Anterior cingulate cortex (tissue), 58 donors: ENCODE measurements at regions not wholly inside any gene's neighbourhood (a gene's known extent, or its start where the extent isn't known, plus 50 kb on each side); places are given as distances from the start of the nearest gene placed in this dataset.
"Not testable (repeated sequence)": the region's sequence is repeated elsewhere in the genome, so short reads cannot be mapped to it uniquely, and the experiment has no call there.

Source experiments
- DNase-seq, 58 donors: peaks; one replicate each; lab custom pipeline; 2025; lab: John Stamatoyannopoulos, UW

- DNase-seq: no peak
Observed at GRCh38 chr4:116202524-116202923, 882.9 kb downstream of the TRAM1L1 start.

- DNase-seq: no peak
Observed at GRCh38 chr4:116197317-116197809, 888.0 kb downstream of the TRAM1L1 start.

DNA sequence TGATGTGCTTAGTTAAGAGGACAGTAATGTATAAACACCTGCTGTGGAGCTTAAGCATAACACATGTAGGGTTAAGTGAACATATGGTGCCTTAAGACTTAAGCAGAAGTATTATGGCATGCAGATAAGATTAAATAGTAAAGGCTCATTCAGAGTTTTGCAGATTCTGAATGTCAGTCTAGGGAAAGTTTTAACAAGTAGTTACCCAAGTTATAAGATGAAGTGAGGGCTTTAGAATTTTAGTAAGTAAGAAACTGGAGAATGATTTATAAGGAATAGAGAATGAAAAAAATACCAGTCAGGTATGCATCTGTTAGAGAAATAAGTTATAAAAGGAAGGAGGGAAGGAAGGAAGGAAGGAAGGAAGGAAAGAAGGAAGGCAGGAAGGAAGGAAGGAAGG is 902.1 kb downstream of the TRAM1L1 start:
- no peak for DNase-seq

GRCh38 chr4:116180157-116180601 is 905.2 kb downstream of the TRAM1L1 start:
- DNase-seq: peak in 3 of 58 donors; percentile 0 to 16 (median 9)

GRCh38 chr4:116151371-116151770 is 934.0 kb downstream of the TRAM1L1 start:
- not testable (repeated sequence) for DNase-seq

- no peak for DNase-seq
Observed at GRCh38 chr4:116150152-116150551, 935.2 kb downstream of the TRAM1L1 start.

DNA sequence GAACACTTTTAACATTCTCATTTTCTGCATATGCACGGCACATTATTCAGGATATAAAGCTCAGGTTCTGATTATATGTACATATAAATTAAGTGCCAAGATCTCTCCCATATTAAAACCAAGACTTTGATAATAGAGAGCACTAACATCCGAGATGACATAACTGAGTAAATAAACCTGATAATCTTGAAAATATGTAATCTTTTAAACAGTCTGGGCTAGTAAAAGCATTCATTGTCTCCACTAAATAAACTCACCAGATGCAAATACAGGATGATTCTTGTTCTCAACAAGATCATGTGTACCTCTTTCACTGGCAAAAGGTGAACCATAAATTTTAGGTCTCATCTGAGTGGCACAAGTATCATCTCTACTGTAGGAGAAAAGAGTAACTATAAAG is 942.2 kb downstream of the TRAM1L1 start:
- no peak for DNase-seq

DNA sequence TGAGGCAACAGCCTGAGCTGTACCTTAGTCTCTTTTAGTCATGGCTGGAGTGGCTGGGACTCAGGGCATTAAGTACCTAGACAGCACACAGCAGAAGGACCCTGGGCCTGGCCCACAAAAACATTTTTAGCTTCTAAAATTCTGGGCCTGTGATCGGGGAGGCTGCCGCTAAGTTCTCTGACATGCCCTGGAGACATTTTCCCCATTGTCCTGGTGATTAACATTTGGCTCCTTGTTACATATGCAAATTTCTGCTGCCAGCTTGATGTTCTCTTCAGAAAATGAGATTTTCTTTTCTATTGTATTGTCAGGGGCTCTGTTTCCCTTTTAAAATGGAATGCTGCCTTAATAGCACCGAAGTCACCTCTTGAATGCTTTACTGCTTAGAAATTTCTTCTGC is 952.4 kb downstream of the TRAM1L1 start:
- no peak for DNase-seq

DNA sequence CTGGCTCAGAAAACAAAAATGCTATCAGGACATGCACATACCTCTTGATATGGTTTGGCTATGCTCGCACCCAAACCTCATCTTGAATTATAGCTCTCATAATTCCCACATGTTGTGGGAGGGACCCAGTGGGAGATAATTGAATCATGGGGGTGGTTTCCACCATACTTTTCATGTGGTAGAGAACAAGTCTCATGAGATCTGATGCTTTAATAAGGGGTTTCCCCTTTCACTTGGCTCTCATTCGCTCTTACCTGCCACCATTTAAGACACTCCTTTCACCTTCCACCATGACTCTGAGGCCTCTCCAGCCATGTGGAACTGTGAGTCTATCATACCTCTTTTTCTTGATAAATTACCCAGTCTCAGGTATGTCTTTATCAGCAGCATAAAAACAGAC is 958.6 kb downstream of the TRAM1L1 start:
- no peak for DNase-seq

- peak in 7 of 58 donors; percentile 0 to 15 (median 5) for DNase-seq
Observed at GRCh38 chr4:116122124-116122523, 963.3 kb downstream of the TRAM1L1 start.

- DNase-seq: no peak
Observed at GRCh38 chr4:116118221-116118620, 967.2 kb downstream of the TRAM1L1 start.

GRCh38 chr4:116112861-116113260 is 972.5 kb downstream of the TRAM1L1 start:
- DNase-seq: not testable (repeated sequence)

GRCh38 chr4:116110713-116111112 is 974.7 kb downstream of the TRAM1L1 start:
- no peak for DNase-seq

DNA sequence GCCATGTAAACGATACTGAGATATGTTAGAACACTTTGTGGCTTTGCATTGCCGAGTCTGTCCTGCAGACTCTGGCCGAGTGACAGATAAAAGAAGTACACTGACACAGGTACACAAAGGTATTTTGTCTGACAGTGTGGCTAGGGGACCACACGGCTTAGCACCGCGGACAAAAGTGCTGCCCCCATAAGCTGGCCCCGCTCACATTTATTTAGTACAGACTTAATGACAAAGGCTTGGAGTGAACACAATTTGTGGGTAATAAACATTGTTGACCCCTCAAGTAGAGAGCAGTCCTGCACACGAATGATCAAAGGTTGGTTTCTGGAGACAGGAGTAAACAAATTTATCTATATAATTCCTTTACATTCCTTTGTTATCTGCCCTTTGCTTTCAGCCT is 976.8 kb downstream of the TRAM1L1 start:
- no peak for DNase-seq

- no peak for DNase-seq
Observed at GRCh38 chr4:116101321-116101720, 984.1 kb downstream of the TRAM1L1 start.

GRCh38 chr4:116099596-116099995 is 985.8 kb downstream of the TRAM1L1 start:
- DNase-seq: no peak

GRCh38 chr4:116097353-116097752 is 983.9 kb upstream of the NDST4 start:
- not testable (repeated sequence) for DNase-seq

GRCh38 chr4:116092961-116093360 is 979.5 kb upstream of the NDST4 start:
- DNase-seq: no peak

GRCh38 chr4:116088771-116089170 is 975.4 kb upstream of the NDST4 start:
- no peak for DNase-seq

GRCh38 chr4:116082808-116083366 is 969.5 kb upstream of the NDST4 start:
- no peak for DNase-seq

DNA sequence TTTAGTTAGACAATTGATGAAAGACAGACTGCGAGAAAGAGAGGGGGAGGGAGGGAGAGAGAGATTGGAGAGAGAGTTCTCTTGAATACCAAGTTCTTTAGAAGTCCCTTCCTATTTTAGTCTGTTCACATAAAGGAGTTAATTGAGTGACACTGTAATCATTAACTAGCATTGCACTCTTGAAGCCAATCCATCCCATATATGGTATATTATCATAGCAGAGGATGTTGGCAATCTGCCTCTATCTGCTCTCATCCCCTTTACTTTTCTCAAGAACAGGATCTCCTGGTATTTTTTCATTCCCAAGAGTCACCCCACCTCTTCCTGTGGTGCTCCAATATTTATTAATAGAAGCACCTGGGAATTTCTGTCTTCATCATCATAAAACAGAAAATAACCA is 959.6 kb upstream of the NDST4 start:
- DNase-seq: no peak

GRCh38 chr4:116070283-116070682 is 956.9 kb upstream of the NDST4 start:
- no peak for DNase-seq

- no peak for DNase-seq
Observed at GRCh38 chr4:116066711-116067245, 953.4 kb upstream of the NDST4 start.
